ENCODE measurements at regions not wholly inside any gene's neighbourhood (a gene's known extent, or its start where the extent isn't known, plus 50 kb on each side); places are given as distances from the start of the nearest gene placed in this dataset.

DNA sequence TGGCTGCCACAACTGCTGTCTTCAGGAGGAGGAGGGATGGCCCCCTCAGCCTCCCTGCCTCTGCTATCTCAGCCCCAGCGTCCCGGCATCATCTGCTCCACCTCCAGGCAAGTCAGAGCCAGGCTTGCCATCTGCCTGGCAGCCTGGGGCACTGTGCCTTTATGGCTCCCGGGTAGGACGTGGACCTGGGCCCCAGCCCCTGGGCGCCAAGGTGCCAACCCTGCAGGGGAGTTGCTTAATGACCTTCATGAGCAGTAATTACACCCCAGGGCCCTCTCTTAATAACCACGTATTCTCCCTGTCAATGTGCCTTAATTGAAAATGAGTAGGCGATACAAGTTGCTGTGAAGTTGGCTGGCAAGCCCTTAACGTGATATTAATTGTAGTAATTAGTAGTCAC, 122.1 kb upstream of the MLN start:
- Histone ChIP-seq H4K20me1 (ENCODE audit: control insufficient read depth, insufficient read depth) (no peaks in the 10 kb centered on the region), H3K27me3 (replicated peaks in 1 of 2; ENCODE audit: control insufficient read depth in 2 of 2, insufficient read depth in 2 of 2, low read length in 1 of 2) (no peaks in the 10 kb centered on the region; a peak in 1 of 4 replicates), H3K79me2 (ENCODE audit: control insufficient read depth, insufficient read depth, low read length) (no peaks in the 10 kb centered on the region), H3K4me1 (ENCODE audit: control insufficient read depth, insufficient read depth, low read length) (no peaks in the 10 kb centered on the region), H3K4me3 (no peak overlapping the region), H3K4me2 (ENCODE audit: control insufficient read depth, insufficient read depth) (no peak overlapping the region), H2AFZ (ENCODE audit: control insufficient read depth, low read depth, low read length) (no peak overlapping the region), H3K9me3 (replicated peaks; ENCODE audit: control insufficient read depth, insufficient read depth, low read length) (no peaks in the 10 kb centered on the region), H3K36me3 (ENCODE audit: control insufficient read depth in 2 of 2, insufficient read depth in 2 of 2, low read length in 1 of 2) (no peaks in the 10 kb centered on the region), H3K27ac (ENCODE audit: control insufficient read depth, insufficient read depth) (no peak overlapping the region), H3K9ac (ENCODE audit: control insufficient read depth, insufficient read depth, low read length) (no peak overlapping the region)
- 42% methylated on average over 8 of the region's 8 CpGs for WGBS (ENCODE audit: insufficient coverage, insufficient replicate concordance, low lambda C conversion rate, missing lambda C conversion rate)
- ChIA-PET CTCF (no interaction called here), SMC1A (ENCODE audit: uncharacterized antibody, unreplicated experiment) (no interaction called here), POLR2A (no interaction called here), RAD21 (ENCODE audit: unreplicated experiment) (no interaction called here)
- no peak for FAIRE-seq
- intact Hi-C loops (cut with micrococcal nuclease; ENCODE audit: unreplicated experiment) (no loop called here), in situ Hi-C loops (cut with MboI) (no loop called here)
- no peak for ATAC-seq
- no peak for DNase-seq (ENCODE audit: low read depth, low spot score)
- BruUV-seq (replicated peaks): no TSS peak
- TF ChIP-seq, protein P1, sequence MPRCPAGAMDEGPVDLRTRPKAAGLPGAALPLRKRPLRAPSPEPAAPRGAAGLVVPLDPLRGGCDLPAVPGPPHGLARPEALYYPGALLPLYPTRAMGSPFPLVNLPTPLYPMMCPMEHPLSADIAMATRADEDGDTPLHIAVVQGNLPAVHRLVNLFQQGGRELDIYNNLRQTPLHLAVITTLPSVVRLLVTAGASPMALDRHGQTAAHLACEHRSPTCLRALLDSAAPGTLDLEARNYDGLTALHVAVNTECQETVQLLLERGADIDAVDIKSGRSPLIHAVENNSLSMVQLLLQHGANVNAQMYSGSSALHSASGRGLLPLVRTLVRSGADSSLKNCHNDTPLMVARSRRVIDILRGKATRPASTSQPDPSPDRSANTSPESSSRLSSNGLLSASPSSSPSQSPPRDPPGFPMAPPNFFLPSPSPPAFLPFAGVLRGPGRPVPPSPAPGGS (IDR thresholded peaks at IDR 0.05; ENCODE audit: borderline replicate concordance, insufficient read depth, low read depth, low read length, poor library complexity, severe bottlenecking): no peak
- TF ChIP-seq SMARCA5 (IDR thresholded peaks at IDR 0.05): no peak
- TF ChIP-seq, protein P2, sequence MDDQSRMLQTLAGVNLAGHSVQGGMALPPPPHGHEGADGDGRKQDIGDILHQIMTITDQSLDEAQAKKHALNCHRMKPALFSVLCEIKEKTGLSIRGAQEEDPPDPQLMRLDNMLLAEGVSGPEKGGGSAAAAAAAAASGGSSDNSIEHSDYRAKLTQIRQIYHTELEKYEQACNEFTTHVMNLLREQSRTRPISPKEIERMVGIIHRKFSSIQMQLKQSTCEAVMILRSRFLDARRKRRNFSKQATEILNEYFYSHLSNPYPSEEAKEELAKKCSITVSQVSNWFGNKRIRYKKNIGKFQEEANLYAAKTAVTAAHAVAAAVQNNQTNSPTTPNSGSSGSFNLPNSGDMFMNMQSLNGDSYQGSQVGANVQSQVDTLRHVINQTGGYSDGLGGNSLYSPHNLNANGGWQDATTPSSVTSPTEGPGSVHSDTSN (IDR thresholded peaks at IDR 0.05; ENCODE audit: insufficient replicate concordance, low read depth, low read length): no peak
- no peak for TF ChIP-seq YBX1 (IDR thresholded peaks at IDR 0.05)
- TF ChIP-seq CHD4 (IDR thresholded peaks at IDR 0.05): no peak
- TF ChIP-seq BHLHE40 (IDR thresholded peaks at IDR 0.05; ENCODE audit: borderline replicate concordance in 1 of 2, low read depth in 2 of 2, low read length in 1 of 2): no peak
- TF ChIP-seq, protein P3, sequence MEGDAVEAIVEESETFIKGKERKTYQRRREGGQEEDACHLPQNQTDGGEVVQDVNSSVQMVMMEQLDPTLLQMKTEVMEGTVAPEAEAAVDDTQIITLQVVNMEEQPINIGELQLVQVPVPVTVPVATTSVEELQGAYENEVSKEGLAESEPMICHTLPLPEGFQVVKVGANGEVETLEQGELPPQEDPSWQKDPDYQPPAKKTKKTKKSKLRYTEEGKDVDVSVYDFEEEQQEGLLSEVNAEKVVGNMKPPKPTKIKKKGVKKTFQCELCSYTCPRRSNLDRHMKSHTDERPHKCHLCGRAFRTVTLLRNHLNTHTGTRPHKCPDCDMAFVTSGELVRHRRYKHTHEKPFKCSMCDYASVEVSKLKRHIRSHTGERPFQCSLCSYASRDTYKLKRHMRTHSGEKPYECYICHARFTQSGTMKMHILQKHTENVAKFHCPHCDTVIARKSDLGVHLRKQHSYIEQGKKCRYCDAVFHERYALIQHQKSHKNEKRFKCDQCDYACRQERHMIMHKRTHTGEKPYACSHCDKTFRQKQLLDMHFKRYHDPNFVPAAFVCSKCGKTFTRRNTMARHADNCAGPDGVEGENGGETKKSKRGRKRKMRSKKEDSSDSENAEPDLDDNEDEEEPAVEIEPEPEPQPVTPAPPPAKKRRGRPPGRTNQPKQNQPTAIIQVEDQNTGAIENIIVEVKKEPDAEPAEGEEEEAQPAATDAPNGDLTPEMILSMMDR (IDR thresholded peaks at IDR 0.05 in 2 of 3, conservative IDR thresholded peaks at IDR 0.05 in 1 of 3; ENCODE audit: control insufficient read depth in 2 of 3, extremely low read depth in 1 of 3, insufficient read depth in 1 of 3, low read depth in 3 of 3, low read length in 3 of 3): no peak
- TF ChIP-seq POLR2AphosphoS5 (IDR thresholded peaks at IDR 0.05; ENCODE audit: low read length): no peak
- TF ChIP-seq ZNF274 (IDR thresholded peaks at IDR 0.05; ENCODE audit: insufficient read depth, insufficient read length): no peak
- no peak for TF ChIP-seq JUND (IDR thresholded peaks at IDR 0.05; ENCODE audit: low read depth, low read length)
- TF ChIP-seq, protein P4, sequence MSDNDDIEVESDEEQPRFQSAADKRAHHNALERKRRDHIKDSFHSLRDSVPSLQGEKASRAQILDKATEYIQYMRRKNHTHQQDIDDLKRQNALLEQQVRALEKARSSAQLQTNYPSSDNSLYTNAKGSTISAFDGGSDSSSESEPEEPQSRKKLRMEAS (IDR thresholded peaks at IDR 0.05; ENCODE audit: low read depth, low read length): no peak
- TF ChIP-seq TAF1 (IDR thresholded peaks at IDR 0.05; ENCODE audit: borderline replicate concordance, low read depth, low read length): no peak
- no peak for TF ChIP-seq EP300 (IDR thresholded peaks at IDR 0.05; ENCODE audit: borderline replicate concordance in 1 of 2, control insufficient read depth in 1 of 2, low read depth in 2 of 2, low read length in 2 of 2)
- no peak for TF ChIP-seq NFIC (IDR thresholded peaks at IDR 0.05; ENCODE audit: low read depth, low read length)
- no peak for TF ChIP-seq RB1 (IDR thresholded peaks at IDR 0.05; ENCODE audit: borderline replicate concordance)
- TF ChIP-seq, protein P5, sequence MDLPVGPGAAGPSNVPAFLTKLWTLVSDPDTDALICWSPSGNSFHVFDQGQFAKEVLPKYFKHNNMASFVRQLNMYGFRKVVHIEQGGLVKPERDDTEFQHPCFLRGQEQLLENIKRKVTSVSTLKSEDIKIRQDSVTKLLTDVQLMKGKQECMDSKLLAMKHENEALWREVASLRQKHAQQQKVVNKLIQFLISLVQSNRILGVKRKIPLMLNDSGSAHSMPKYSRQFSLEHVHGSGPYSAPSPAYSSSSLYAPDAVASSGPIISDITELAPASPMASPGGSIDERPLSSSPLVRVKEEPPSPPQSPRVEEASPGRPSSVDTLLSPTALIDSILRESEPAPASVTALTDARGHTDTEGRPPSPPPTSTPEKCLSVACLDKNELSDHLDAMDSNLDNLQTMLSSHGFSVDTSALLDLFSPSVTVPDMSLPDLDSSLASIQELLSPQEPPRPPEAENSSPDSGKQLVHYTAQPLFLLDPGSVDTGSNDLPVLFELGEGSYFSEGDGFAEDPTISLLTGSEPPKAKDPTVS (IDR thresholded peaks at IDR 0.05; ENCODE audit: low read depth, low read length): no peak
- TF ChIP-seq ESRRA (IDR thresholded peaks at IDR 0.05; ENCODE audit: low read length): no peak
- TF ChIP-seq RBBP5 (conservative IDR thresholded peaks at IDR 0.05): no peak
